HEK293T (cell line): ENCODE measurements at regions not wholly inside any gene's neighbourhood (a gene's known extent, or its start where the extent isn't known, plus 50 kb on each side); places are given as distances from the start of the nearest gene placed in this dataset.
"Not testable (repeated sequence)": the region's sequence is repeated elsewhere in the genome, so short reads cannot be mapped to it uniquely, and the experiment has no call there.

Experiments used
- ELF4 ChIP-seq: fragments of 450-650 bp; IDR thresholded peaks from 2 replicates; pipeline ENCODE4 v1.6.1; 2017; ENCODE audit warnings: antibody characterized with exemption
- FOXK2 ChIP-seq: fragments of 450-650 bp; IDR thresholded peaks from 2 replicates; pipeline ENCODE4 v1.6.1; 2016; ENCODE audit warnings: mild to moderate bottlenecking
- FOXM1 ChIP-seq: fragments of 450-650 bp; IDR thresholded peaks from 2 replicates; pipeline ENCODE4 v1.6.1; 2017; ENCODE audit warnings: mild to moderate bottlenecking, borderline replicate concordance
- HDGF ChIP-seq: fragments of 450-650 bp; IDR thresholded peaks from 2 replicates; pipeline ENCODE4 v1.6.1; 2017; ENCODE audit warnings: antibody characterized with exemption, borderline replicate concordance
- LEF1 ChIP-seq: fragments of 450-650 bp; IDR thresholded peaks from 2 replicates; pipeline ENCODE4 v1.6.1; 2017; ENCODE audit warnings: mild to moderate bottlenecking, borderline replicate concordance
- NFRKB ChIP-seq: fragments of 450-650 bp; IDR thresholded peaks from 2 replicates; pipeline ENCODE4 v1.6.1; 2016; ENCODE audit warnings: mild to moderate bottlenecking, moderate library complexity
- SP1 ChIP-seq: fragments of 450-650 bp; IDR thresholded peaks from 2 replicates; pipeline ENCODE4 v1.6.1; 2017
- SUZ12 ChIP-seq: fragments of 450-650 bp; IDR thresholded peaks from 2 replicates; pipeline ENCODE4 v1.6.1; 2016; ENCODE audit warnings: mild to moderate bottlenecking
- ZNF384 ChIP-seq: fragments of 450-650 bp; IDR thresholded peaks from 2 replicates; pipeline ENCODE4 v1.6.1; 2016

- TF ChIP-seq LEF1, HDGF, SP1, ELF4, NFRKB, FOXM1, ZNF384, FOXK2, SUZ12: not testable (repeated sequence)
These were observed 53.9 kb upstream of the KCTD7 start for GRCh38 chr7:66574768-66575167.
